ENCODE measurements at regions not wholly inside any gene's neighbourhood (a gene's known extent, or its start where the extent isn't known, plus 50 kb on each side); places are given as distances from the start of the nearest gene placed in this dataset.

DNA sequence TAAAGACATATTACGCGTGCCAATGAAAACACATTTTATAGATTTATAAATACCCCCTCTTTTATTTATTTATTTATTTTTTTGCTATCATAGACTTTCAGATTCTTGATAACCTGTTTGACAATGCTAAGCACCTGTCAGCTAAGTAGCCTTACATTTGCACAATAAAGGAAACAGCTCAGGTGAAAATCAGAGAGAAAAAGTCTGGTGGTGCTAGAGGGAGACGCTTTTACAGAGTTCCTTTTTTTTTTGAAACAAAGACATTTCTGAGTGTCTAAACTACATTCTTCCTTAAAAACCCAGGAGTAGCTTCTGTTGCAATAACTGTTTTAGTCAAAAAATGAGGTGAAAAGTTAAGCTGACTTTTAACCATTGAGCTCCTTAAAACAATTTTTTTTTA is 1611.6 kb downstream of the NCAM2 start:
- Histone ChIP-seq H3K4me2 (no peak overlapping the region), H3K9ac (no peak overlapping the region), H3K4me1 (no peaks in the 10 kb centered on the region), H4K20me1 (no peaks in the 10 kb centered on the region), H3K4me3 (no peak overlapping the region), H3K27me3 (no peaks in the 10 kb centered on the region), H3K9me3 (no peaks in the 10 kb centered on the region), H3K27ac (no peak overlapping the region), H3K36me3 (no peaks in the 10 kb centered on the region)
- TF ChIP-seq Cebpa-rat (IDR thresholded peaks at IDR 0.05): no peak

DNA sequence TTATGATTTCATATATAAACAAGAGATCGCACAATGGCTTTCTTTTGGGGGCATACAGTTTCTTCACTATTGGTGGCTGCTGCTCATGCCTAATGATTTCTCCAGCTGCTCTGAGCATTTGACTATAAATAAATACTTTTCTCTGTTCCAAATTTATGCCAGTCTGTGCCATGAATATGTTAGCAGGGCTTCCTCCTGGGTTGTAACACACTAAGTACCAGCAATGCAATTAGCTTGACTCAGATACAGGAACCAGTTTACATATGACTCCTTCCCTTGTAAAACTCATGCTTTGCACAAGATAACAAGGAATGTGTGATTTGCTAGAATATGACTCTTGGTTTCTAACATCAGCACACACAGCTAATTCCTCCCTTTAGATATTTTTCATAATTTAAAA is 1629.7 kb downstream of the NCAM2 start:
- H3K36me3 ChIP-seq: no peaks in the 10 kb centered on the region
- no peak overlapping the region for H3K27ac ChIP-seq
- no peak overlapping the region for H3K4me3 ChIP-seq
- H3K9ac ChIP-seq: no peak overlapping the region
- no peak for TF ChIP-seq Cebpa-rat (IDR thresholded peaks at IDR 0.05)
- peak overlapping the region; percentile 23 for H3K4me2 ChIP-seq
- H3K4me1 ChIP-seq: peaks cover 13% of the 10 kb centered on the region
- no peaks in the 10 kb centered on the region for H3K9me3 ChIP-seq
- no peaks in the 10 kb centered on the region for H4K20me1 ChIP-seq
- no peaks in the 10 kb centered on the region for H3K27me3 ChIP-seq

DNA sequence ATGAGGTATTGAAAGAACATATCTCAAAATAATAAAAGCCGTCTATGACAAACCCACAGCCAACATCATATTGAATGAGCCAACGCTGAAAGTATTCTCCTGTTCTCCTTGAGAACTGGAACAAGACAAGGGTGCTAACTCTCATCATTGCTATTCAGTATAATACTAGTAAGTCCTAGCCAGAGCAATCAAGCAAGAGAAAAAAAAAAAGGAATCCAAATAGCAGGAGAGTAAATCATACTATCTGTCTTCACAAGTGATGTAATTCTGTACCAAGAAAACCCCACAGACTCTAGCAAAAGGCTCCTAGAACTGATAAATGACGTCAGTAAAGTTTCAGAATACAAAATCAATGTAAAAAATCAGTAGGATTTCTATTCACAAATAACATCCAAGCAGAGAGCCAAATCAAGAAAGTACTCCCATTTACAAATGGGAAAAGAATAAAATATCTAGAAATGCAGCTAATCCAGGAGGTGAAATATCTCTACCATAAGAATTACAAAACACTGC is 1632.8 kb downstream of the NCAM2 start:
- Histone ChIP-seq H3K4me1 (peaks cover 13% of the 10 kb centered on the region), H3K27ac (no peak overlapping the region), H4K20me1 (no peaks in the 10 kb centered on the region), H3K27me3 (no peaks in the 10 kb centered on the region), H3K9me3 (no peaks in the 10 kb centered on the region), H3K9ac (no peak overlapping the region), H3K4me2 (no peak overlapping the region), H3K4me3 (no peak overlapping the region), H3K36me3 (no peaks in the 10 kb centered on the region)
- TF ChIP-seq Cebpa-rat (IDR thresholded peaks at IDR 0.05): no peak

DNA sequence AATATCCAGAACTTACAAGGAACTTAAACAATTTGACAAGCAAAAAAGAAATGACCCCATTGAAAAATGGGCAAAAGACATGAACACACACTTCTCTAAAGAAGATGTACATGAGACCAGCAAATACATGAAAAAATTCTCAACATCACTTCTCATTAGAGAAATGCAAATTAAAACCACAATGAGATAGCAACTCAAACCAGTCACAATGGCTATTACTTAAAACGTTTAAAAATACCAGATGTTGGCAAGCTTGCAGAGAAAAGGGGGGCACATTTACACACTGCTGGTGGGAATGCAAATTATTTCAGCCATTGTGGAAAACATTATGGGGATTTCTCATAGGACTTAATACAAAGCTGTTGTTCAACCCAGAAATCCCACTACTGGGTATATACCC is 1634.0 kb downstream of the NCAM2 start:
- no peak overlapping the region for H3K4me2 ChIP-seq
- no peaks in the 10 kb centered on the region for H3K36me3 ChIP-seq
- no peak for TF ChIP-seq Cebpa-rat (IDR thresholded peaks at IDR 0.05)
- H3K4me1 ChIP-seq: peaks cover 13% of the 10 kb centered on the region
- no peak overlapping the region for H3K27ac ChIP-seq
- H3K4me3 ChIP-seq: no peak overlapping the region
- H4K20me1 ChIP-seq: no peaks in the 10 kb centered on the region
- H3K9me3 ChIP-seq: no peaks in the 10 kb centered on the region
- H3K27me3 ChIP-seq: no peaks in the 10 kb centered on the region
- H3K9ac ChIP-seq: no peak overlapping the region

DNA sequence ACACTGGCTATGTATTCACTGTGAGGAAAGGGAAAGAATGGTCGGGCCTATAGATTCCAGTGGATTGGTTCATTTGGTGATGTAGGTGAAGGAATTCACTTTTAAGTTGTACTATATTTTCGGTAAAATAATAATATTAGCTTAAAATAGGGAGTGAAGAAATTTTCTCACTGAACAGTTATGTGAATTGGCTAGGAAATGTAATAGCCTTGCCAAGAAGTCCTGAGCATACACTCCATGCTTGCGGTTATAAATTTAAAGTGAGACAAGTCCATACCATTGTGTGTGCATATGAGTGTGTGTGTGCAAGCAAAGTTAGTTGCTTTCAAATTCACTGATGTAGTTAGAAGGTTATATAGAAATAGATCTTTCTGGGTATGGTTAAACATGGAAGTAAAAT is 1651.0 kb downstream of the NCAM2 start:
- H4K20me1 ChIP-seq: no peaks in the 10 kb centered on the region
- no peak overlapping the region for H3K4me2 ChIP-seq
- no peaks in the 10 kb centered on the region for H3K36me3 ChIP-seq
- no peak overlapping the region for H3K4me3 ChIP-seq
- H3K4me1 ChIP-seq: no peaks in the 10 kb centered on the region
- H3K9me3 ChIP-seq: no peaks in the 10 kb centered on the region
- no peak overlapping the region for H3K27ac ChIP-seq
- no peak for TF ChIP-seq Cebpa-rat (IDR thresholded peaks at IDR 0.05)
- H3K9ac ChIP-seq: no peak overlapping the region
- no peaks in the 10 kb centered on the region for H3K27me3 ChIP-seq

DNA sequence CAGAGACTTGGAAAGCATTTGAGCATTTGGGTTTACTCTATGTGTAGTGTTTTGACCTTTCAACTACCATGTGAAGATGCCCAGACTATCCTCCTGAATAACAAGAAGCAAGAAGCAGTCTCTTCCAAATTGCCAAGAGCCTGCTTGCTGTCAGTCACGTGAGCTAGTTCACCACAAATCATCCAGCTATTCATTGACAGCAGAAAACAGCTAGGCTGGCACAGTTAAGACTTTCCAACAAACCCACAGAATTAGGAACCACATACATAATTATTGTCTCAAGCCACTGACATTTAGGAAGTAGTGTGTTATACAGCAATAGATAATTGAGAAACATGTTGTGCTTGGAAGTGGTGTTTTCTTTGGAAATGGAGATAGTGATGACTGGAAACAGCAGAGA is 1652.0 kb downstream of the NCAM2 start:
- H3K27me3 ChIP-seq: no peaks in the 10 kb centered on the region
- no peaks in the 10 kb centered on the region for H3K9me3 ChIP-seq
- no peak for TF ChIP-seq Cebpa-rat (IDR thresholded peaks at IDR 0.05)
- no peaks in the 10 kb centered on the region for H3K4me1 ChIP-seq
- no peak overlapping the region for H3K9ac ChIP-seq
- H3K36me3 ChIP-seq: no peaks in the 10 kb centered on the region
- no peak overlapping the region for H3K4me2 ChIP-seq
- no peak overlapping the region for H3K27ac ChIP-seq
- no peaks in the 10 kb centered on the region for H4K20me1 ChIP-seq
- H3K4me3 ChIP-seq: no peak overlapping the region

DNA sequence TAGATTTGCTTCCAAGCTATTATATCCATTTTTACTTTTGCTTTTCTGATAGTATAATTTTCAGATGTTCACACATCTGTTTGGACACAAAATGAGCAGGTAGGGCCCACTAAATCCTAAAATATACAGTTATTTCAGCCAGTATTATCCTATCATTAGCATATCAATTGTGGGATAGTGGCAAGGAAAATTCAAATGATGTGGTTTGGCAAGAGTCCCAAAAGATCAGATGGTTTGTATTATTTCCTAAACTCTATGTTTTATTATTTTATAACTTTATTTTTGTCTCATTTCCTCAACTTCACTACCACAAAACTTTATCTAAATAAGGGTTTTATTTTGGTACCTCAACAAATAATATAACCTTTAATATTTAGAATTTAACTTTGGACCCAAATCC is 1659.6 kb downstream of the NCAM2 start:
- Histone ChIP-seq H3K27me3 (no peaks in the 10 kb centered on the region), H4K20me1 (no peaks in the 10 kb centered on the region), H3K4me2 (no peak overlapping the region), H3K4me1 (no peaks in the 10 kb centered on the region), H3K9ac (no peak overlapping the region), H3K36me3 (no peaks in the 10 kb centered on the region), H3K4me3 (no peak overlapping the region), H3K27ac (no peak overlapping the region), H3K9me3 (no peaks in the 10 kb centered on the region)
- TF ChIP-seq Cebpa-rat (IDR thresholded peaks at IDR 0.05): no peak

DNA sequence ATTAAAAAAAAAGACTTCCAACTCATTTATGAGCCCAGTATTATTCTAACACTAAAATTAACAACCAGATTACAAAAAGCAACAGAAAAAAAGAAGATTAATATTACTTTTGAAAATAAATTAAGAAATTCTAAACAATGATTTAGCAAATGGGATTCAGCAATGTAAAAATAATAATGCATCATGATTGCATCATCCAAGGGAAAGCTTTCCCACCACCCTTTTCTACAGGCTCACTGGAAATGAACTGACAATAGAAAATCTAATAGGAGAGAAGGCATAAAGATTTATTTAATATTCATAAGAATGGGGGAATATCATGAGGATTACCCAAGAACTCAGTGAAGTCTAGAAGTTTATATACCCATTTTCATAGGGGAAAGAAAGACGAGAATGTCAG is 1671.9 kb downstream of the NCAM2 start:
- H3K4me2 ChIP-seq: no peak overlapping the region
- peaks cover 8% of the 10 kb centered on the region for H3K9me3 ChIP-seq
- TF ChIP-seq Cebpa-rat (IDR thresholded peaks at IDR 0.05): no peak
- H4K20me1 ChIP-seq: no peaks in the 10 kb centered on the region
- no peak overlapping the region for H3K27ac ChIP-seq
- no peaks in the 10 kb centered on the region for H3K36me3 ChIP-seq
- no peaks in the 10 kb centered on the region for H3K4me1 ChIP-seq
- no peaks in the 10 kb centered on the region for H3K27me3 ChIP-seq
- H3K9ac ChIP-seq: no peak overlapping the region
- H3K4me3 ChIP-seq: no peak overlapping the region

DNA sequence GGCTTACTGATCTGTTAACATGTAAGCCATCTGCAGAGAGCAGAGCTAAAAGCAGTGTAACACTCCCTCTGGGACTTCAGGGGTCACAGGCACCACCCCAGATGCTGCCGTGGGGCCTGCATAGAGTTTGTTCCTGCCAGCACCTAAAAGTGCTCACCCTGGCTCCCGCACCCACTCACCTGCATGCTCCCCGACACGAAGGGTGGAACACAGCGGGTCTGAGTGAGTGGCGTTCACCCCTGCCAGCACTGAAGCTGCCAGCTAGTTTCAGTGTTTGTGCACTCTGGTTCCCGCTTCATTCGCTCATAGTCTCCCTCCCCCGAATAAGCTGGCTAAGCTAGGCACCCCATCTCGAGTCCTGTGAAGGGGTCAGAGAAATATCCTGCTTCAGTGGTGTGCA is 1681.0 kb downstream of the NCAM2 start:
- H3K27ac ChIP-seq: no peak overlapping the region
- H3K4me2 ChIP-seq: peak overlapping the region; percentile 19; the same call in 1 of the 2 replicates
- H3K36me3 ChIP-seq: no peaks in the 10 kb centered on the region
- H3K27me3 ChIP-seq: no peaks in the 10 kb centered on the region
- H3K9ac ChIP-seq: no peak overlapping the region
- H4K20me1 ChIP-seq: no peaks in the 10 kb centered on the region
- no peak for TF ChIP-seq Cebpa-rat (IDR thresholded peaks at IDR 0.05)
- no peak overlapping the region for H3K4me3 ChIP-seq
- peaks cover 6% of the 10 kb centered on the region; the same call in 1 of the 2 replicates for H3K4me1 ChIP-seq
- H3K9me3 ChIP-seq: peaks cover 11% of the 10 kb centered on the region

DNA sequence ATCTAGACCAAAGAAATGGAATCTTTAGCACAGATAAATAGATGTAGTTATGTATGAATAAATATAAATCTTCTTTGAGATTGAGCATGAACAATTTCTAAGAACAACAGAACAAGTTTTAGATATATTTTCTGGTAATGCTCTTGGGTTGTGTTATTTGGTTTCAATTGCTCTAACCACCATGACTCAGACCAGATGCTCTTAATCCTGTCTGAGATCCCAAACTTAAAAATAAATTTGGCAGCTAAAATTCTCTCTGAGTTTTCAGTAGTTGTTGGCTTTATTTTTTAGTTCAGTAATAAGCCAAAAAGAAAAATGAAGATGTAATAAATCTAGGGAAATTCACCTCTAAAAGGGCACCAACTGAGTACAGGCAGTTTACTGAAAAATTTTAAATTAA is 1693.4 kb downstream of the NCAM2 start:
- peaks cover 27% of the 10 kb centered on the region for H3K9me3 ChIP-seq
- no peak overlapping the region for H3K9ac ChIP-seq
- no peaks in the 10 kb centered on the region for H3K27me3 ChIP-seq
- H3K4me3 ChIP-seq: no peak overlapping the region
- H4K20me1 ChIP-seq: no peaks in the 10 kb centered on the region
- no peak for TF ChIP-seq Cebpa-rat (IDR thresholded peaks at IDR 0.05)
- no peaks in the 10 kb centered on the region for H3K4me1 ChIP-seq
- H3K36me3 ChIP-seq: no peaks in the 10 kb centered on the region
- no peak overlapping the region for H3K27ac ChIP-seq
- no peak overlapping the region for H3K4me2 ChIP-seq

DNA sequence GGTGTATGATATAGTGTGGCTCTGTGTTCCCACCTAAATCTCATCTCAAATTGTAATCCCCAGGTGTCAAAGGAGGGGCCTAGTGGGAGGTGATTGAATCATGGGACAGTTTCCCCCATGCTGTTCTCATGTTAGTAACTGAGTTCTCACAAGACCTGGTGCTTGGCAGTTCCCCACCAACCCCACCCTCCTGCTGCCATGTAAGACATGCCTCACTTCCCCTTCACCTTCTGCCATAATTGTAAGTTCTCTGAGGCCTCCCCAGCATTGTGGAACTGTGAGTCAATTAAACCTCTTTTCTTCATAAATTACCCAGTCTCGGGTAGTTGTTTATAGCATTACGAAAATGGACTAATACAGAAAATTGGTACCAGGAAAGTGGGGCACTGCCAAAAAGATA is 1705.3 kb downstream of the NCAM2 start:
- no peaks in the 10 kb centered on the region for H3K27me3 ChIP-seq
- H3K27ac ChIP-seq: no peak overlapping the region
- no peak for TF ChIP-seq Cebpa-rat (IDR thresholded peaks at IDR 0.05)
- peaks cover 8% of the 10 kb centered on the region; the same call in 1 of the 2 replicates for H3K4me1 ChIP-seq
- no peaks in the 10 kb centered on the region for H3K36me3 ChIP-seq
- H3K9ac ChIP-seq: no peak overlapping the region
- no peak overlapping the region for H3K4me2 ChIP-seq
- no peaks in the 10 kb centered on the region for H4K20me1 ChIP-seq
- no peak overlapping the region for H3K4me3 ChIP-seq
- H3K9me3 ChIP-seq: no peaks in the 10 kb centered on the region
